Lung (tissue), 11 donors: ENCODE measurements at regions not wholly inside any gene's neighbourhood (a gene's known extent, or its start where the extent isn't known, plus 50 kb on each side); places are given as distances from the start of the nearest gene placed in this dataset.

Source experiments
- ATAC-seq: fragments of 200-7000 bp; cut with Tn5 transposase; one replicate; pipeline ENCODE4 v1.9.1; 2020; ENCODE audit warnings: moderate number of reproducible peaks; ENCODE audit not compliant: insufficient read depth, low FRiP score
- DNase-seq, 3 donors: peaks; one replicate each; pipeline ENCODE4 v3.0.0-alpha.2; 2013 to 2017
- H3K27ac ChIP-seq, 2 donors: one replicate each; pipeline ENCODE4 v1.5.1; 2013; ENCODE audit warnings: mild to moderate bottlenecking in 2 of 2, moderate library complexity in 2 of 2, control low read depth in 1 of 2, inconsistent platforms in 1 of 2, low read depth in 1 of 2, low read length in 1 of 2
- H3K27me3 ChIP-seq, 3 donors: one replicate each; pipeline ENCODE4 v1.5.1; 2013; ENCODE audit warnings: low read length in 2 of 3; ENCODE audit not compliant: control insufficient read depth in 3 of 3, insufficient read depth in 3 of 3
- H3K36me3 ChIP-seq, 4 donors: one replicate each; pipeline ENCODE4 v1.5.1; 2013; ENCODE audit warnings: low read length in 4 of 4, mild to moderate bottlenecking in 1 of 4, moderate library complexity in 1 of 4; ENCODE audit not compliant: control insufficient read depth in 4 of 4, insufficient read depth in 4 of 4
- H3K4me1 ChIP-seq, 5 donors: one replicate each; pipeline ENCODE4 v1.5.1; 2013; ENCODE audit warnings: low read length in 5 of 5, mild to moderate bottlenecking in 2 of 5, moderate library complexity in 1 of 5; ENCODE audit not compliant: control insufficient read depth in 5 of 5, insufficient read depth in 5 of 5
- H3K4me3 ChIP-seq: one replicate; pipeline ENCODE4 v1.5.1; 2013; ENCODE audit warnings: mild to moderate bottlenecking, control low read depth, moderate library complexity
- H3K9ac ChIP-seq, 2 donors: one replicate each; pipeline ENCODE4 v1.5.1; 2013; ENCODE audit warnings: low read length in 2 of 2, control low read depth in 1 of 2; ENCODE audit not compliant: insufficient read depth in 1 of 2
- H3K9me3 ChIP-seq, 4 donors: one replicate each; pipeline ENCODE4 v1.5.1; 2013; ENCODE audit warnings: low read length in 3 of 4, mild to moderate bottlenecking in 1 of 4, moderate library complexity in 1 of 4; ENCODE audit not compliant: control insufficient read depth in 4 of 4, insufficient read depth in 3 of 4
- WGBS, 2 donors: extraction: QIAGEN DNeasy Blood & Tissue Kit; methylation state at CpG; one replicate each; pipeline ENCODE4 v1.1.7; 2013; 5-methylcytosine and 5-hydroxymethylcytosine counted together
- TF ChIP-seq, protein P1 (sequence below): IDR thresholded peaks from 2 replicates; pipeline ENCODE4 v1.5.1; 2012; ENCODE audit warnings: mild to moderate bottlenecking; ENCODE audit errors: control extremely low read depth, extremely low read depth
- donor health status: control.
- donor health status: control.
- donor health status: Bipolar disorder and iron deficiency.
- donor health status: healthy.
- donor health status: DM: yes; HTN: yes; CAD: no.

GRCh38 chr12:32039917-32040575 is 66.6 kb upstream of the BICD1 start:
- ATAC-seq (no peak), DNase-seq (no peak)
- no peaks in the 10 kb centered on the region for H3K27me3 ChIP-seq
- H3K27ac ChIP-seq, result no peak overlapping the region
- no peak overlapping the region for H3K4me3 ChIP-seq
- TF ChIP-seq, protein P1, sequence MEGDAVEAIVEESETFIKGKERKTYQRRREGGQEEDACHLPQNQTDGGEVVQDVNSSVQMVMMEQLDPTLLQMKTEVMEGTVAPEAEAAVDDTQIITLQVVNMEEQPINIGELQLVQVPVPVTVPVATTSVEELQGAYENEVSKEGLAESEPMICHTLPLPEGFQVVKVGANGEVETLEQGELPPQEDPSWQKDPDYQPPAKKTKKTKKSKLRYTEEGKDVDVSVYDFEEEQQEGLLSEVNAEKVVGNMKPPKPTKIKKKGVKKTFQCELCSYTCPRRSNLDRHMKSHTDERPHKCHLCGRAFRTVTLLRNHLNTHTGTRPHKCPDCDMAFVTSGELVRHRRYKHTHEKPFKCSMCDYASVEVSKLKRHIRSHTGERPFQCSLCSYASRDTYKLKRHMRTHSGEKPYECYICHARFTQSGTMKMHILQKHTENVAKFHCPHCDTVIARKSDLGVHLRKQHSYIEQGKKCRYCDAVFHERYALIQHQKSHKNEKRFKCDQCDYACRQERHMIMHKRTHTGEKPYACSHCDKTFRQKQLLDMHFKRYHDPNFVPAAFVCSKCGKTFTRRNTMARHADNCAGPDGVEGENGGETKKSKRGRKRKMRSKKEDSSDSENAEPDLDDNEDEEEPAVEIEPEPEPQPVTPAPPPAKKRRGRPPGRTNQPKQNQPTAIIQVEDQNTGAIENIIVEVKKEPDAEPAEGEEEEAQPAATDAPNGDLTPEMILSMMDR, result no peak
- H3K4me1 ChIP-seq, result peaks cover 0 to 14% (median 0%) of the 10 kb centered on the region in 5 donors
- WGBS, 2 donors, result 54 to 66% methylated on average over 6 of the region's 6 CpGs
- no peaks in the 10 kb centered on the region for H3K36me3 ChIP-seq
- H3K9ac ChIP-seq, result no peak overlapping the region
- peaks cover 0 to 10% (median 5%) of the 10 kb centered on the region in 4 donors for H3K9me3 ChIP-seq

- Histone ChIP-seq H3K4me1 (peaks cover 0 to 14% (median 0%) of the 10 kb centered on the region in 5 donors), H3K4me3 (no peak overlapping the region), H3K9ac (no peak overlapping the region), H3K27me3 (no peaks in the 10 kb centered on the region), H3K27ac (no peak overlapping the region), H3K36me3 (no peaks in the 10 kb centered on the region), H3K9me3 (peaks cover 0 to 10% (median 5%) of the 10 kb centered on the region in 4 donors)
- DNase-seq, result no peak
- 87 to 91% methylated on average over 9 of the region's 9 CpGs for WGBS, 2 donors
- TF ChIP-seq, protein P1, result no peak
- ATAC-seq, result no peak
Observed at GRCh38 chr12:32043928-32044549, 62.6 kb upstream of the BICD1 start.

GRCh38 chr12:32047357-32048212 is 59.1 kb upstream of the BICD1 start:
- peaks cover 0 to 10% (median 5%) of the 10 kb centered on the region in 4 donors for H3K9me3 ChIP-seq
- no peak overlapping the region for H3K9ac ChIP-seq
- no peaks in the 10 kb centered on the region for H3K27me3 ChIP-seq
- H3K4me1 ChIP-seq, result peaks cover 0 to 2% (median 0%) of the 10 kb centered on the region in 5 donors
- ATAC-seq, result no peak
- H3K36me3 ChIP-seq, result no peaks in the 10 kb centered on the region
- no peak overlapping the region for H3K4me3 ChIP-seq
- TF ChIP-seq, protein P1, result no peak
- WGBS, 2 donors, result 80 to 90% methylated on average over 8 of the region's 8 CpGs
- no peak for DNase-seq
- H3K27ac ChIP-seq, result no peak overlapping the region
